T-helper 17 cell (primary cell): ENCODE measurements at regions not wholly inside any gene's neighbourhood (a gene's known extent, or its start where the extent isn't known, plus 50 kb on each side); places are given as distances from the start of the nearest gene placed in this dataset.

ENCODE experiments used
- ATAC-seq: fragments of 150-1000 bp; cut with Tn5 transposase; 2 replicates; pipeline ENCODE4 v1.10.0; 2021; ENCODE audit warnings: mild to moderate bottlenecking, moderate library complexity
- DNase-seq, 3 donors: peaks; one replicate each; pipeline versions ENCODE4 v3.0.0 to v3.0.0-alpha.2; 2020 to 2021
- H3K9me3 ChIP-seq: one replicate; pipeline ENCODE4 v1.7.0; 2013; ENCODE audit warnings: low read length, mild to moderate bottlenecking; ENCODE audit not compliant: control insufficient read depth, poor library complexity, severe bottlenecking
- H3K27ac Mint-ChIP-seq: one replicate; pipeline ENCODE4 v1.8.0; 2022; ENCODE audit warnings: mild to moderate bottlenecking, moderate library complexity, mixed read lengths
- H3K27me3 Mint-ChIP-seq: one replicate; pipeline ENCODE4 v1.8.0; 2022; ENCODE audit warnings: mixed read lengths
- H3K36me3 Mint-ChIP-seq: one replicate; pipeline ENCODE4 v1.8.0; 2022; ENCODE audit warnings: low read depth, mixed read lengths
- H3K4me1 Mint-ChIP-seq: one replicate; pipeline ENCODE4 v1.8.0; 2022; ENCODE audit warnings: mild to moderate bottlenecking, mixed read lengths
- H3K4me3 Mint-ChIP-seq: one replicate; pipeline ENCODE4 v1.8.0; 2022; ENCODE audit warnings: mild to moderate bottlenecking, moderate library complexity, mixed read lengths

DNA sequence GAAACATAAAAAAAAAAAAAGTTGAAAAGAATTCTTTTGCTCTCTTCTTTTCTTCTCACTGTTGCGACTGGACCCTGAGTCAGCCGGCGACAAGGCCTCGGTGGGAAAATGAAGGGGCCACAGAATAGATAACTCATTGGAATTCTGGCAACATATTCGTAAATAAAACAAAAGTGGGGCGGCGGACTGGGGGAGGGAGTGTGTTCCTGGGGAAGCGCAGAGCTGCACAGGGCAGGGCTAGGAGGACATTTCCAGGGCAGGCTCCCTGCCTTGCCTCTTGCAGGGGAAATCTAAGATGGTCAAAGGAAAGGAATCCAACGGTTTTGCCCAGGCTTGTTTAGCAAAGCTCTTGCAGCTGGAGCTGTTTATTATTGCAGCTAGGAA lies 1042.8 kb upstream of the NR2F2 start:
- no peaks in the 10 kb centered on the region for H3K9me3 ChIP-seq
- ATAC-seq: no peak
- Mint-ChIP-seq H3K36me3 (no peaks in the 10 kb centered on the region), H3K27ac (no peak overlapping the region), H3K4me3 (no peak overlapping the region), H3K27me3 (peaks cover 38% of the 10 kb centered on the region), H3K4me1 (peaks cover 4% of the 10 kb centered on the region)
- no peak for DNase-seq

DNA sequence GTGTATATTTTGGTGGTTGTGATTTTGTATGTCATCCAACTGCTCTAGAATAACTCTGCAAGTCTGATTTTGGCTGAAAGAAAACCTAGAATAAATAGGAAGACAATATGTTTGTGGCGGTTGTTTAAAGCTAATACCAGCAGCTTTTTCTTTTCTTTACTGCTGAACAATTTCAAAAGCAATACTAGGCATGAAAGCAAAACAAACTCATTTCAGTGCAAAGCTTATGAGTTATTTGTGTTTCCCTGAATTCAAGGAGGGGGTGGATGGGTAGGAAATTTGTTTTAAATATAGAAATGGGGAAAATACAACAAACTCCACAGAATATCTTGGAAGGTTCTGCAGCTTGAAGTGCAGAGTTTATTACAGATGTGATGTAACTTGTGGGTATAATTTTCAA lies 1041.9 kb upstream of the NR2F2 start:
- H3K9me3 ChIP-seq: no peaks in the 10 kb centered on the region
- H3K27me3 Mint-ChIP-seq: peaks cover 45% of the 10 kb centered on the region
- no peak overlapping the region for H3K4me3 Mint-ChIP-seq
- H3K27ac Mint-ChIP-seq: no peak overlapping the region
- DNase-seq (no peak), ATAC-seq (no peak)
- H3K36me3 Mint-ChIP-seq: no peaks in the 10 kb centered on the region
- H3K4me1 Mint-ChIP-seq: peaks cover 5% of the 10 kb centered on the region

- H3K4me3 Mint-ChIP-seq: no peak overlapping the region
- H3K27ac Mint-ChIP-seq: no peak overlapping the region
- no peaks in the 10 kb centered on the region for H3K36me3 Mint-ChIP-seq
- no peaks in the 10 kb centered on the region for H3K9me3 ChIP-seq
- peaks cover 3% of the 10 kb centered on the region for H3K4me1 Mint-ChIP-seq
- H3K27me3 Mint-ChIP-seq: peaks cover 52% of the 10 kb centered on the region
- DNase-seq (no peak), ATAC-seq (no peak)
Observed at GRCh38 chr15:95290176-95290974, 1040.1 kb upstream of the NR2F2 start.

GRCh38 chr15:95291898-95292472 lies 1038.5 kb upstream of the NR2F2 start:
- peaks cover 3% of the 10 kb centered on the region for H3K4me1 Mint-ChIP-seq
- H3K9me3 ChIP-seq: no peaks in the 10 kb centered on the region
- no peak for DNase-seq
- peaks cover 53% of the 10 kb centered on the region for H3K27me3 Mint-ChIP-seq
- H3K27ac Mint-ChIP-seq: no peak overlapping the region
- ATAC-seq: no peak
- H3K36me3 Mint-ChIP-seq: no peaks in the 10 kb centered on the region
- H3K4me3 Mint-ChIP-seq: no peak overlapping the region

GRCh38 chr15:95292785-95293450 lies 1037.6 kb upstream of the NR2F2 start:
- ATAC-seq (no peak), DNase-seq (no peak)
- H3K27me3 Mint-ChIP-seq: peaks cover 44% of the 10 kb centered on the region
- H3K36me3 Mint-ChIP-seq: no peaks in the 10 kb centered on the region
- no peak overlapping the region for H3K4me3 Mint-ChIP-seq
- H3K9me3 ChIP-seq: no peaks in the 10 kb centered on the region
- no peak overlapping the region for H3K27ac Mint-ChIP-seq
- peaks cover 3% of the 10 kb centered on the region for H3K4me1 Mint-ChIP-seq

- Mint-ChIP-seq H3K36me3 (no peaks in the 10 kb centered on the region), H3K4me1 (peaks cover 3% of the 10 kb centered on the region), H3K27ac (no peak overlapping the region), H3K4me3 (no peak overlapping the region), H3K27me3 (peaks cover 37% of the 10 kb centered on the region)
- no peaks in the 10 kb centered on the region for H3K9me3 ChIP-seq
- ATAC-seq: no peak
- DNase-seq: no peak
Observed at GRCh38 chr15:95293456-95294031, 1037.0 kb upstream of the NR2F2 start.

DNA sequence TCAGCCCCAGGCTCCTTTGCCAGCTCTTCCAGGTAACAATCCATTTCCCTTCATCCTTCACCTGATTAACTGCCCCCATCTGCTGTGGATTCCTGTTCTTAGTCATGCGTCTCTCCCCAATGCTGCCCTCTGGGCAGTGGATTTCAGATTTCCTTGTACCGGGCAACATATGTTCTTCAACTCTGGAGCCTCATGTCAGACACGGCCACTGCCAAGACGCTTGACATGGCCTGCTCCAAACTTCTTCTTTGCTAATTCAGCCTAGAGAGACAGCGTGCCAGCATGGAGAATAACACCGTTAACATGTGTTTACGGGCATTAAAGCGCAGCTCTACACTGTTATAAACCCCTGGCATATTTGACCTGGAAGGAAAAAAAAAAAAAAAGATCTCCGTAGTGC lies 1035.1 kb upstream of the NR2F2 start:
- H3K4me3 Mint-ChIP-seq: no peak overlapping the region
- H3K36me3 Mint-ChIP-seq: no peaks in the 10 kb centered on the region
- ATAC-seq: no peak
- H3K27ac Mint-ChIP-seq: no peak overlapping the region
- DNase-seq: no peak
- H3K27me3 Mint-ChIP-seq: peaks cover 26% of the 10 kb centered on the region
- no peaks in the 10 kb centered on the region for H3K9me3 ChIP-seq
- H3K4me1 Mint-ChIP-seq: peaks cover 5% of the 10 kb centered on the region

DNA sequence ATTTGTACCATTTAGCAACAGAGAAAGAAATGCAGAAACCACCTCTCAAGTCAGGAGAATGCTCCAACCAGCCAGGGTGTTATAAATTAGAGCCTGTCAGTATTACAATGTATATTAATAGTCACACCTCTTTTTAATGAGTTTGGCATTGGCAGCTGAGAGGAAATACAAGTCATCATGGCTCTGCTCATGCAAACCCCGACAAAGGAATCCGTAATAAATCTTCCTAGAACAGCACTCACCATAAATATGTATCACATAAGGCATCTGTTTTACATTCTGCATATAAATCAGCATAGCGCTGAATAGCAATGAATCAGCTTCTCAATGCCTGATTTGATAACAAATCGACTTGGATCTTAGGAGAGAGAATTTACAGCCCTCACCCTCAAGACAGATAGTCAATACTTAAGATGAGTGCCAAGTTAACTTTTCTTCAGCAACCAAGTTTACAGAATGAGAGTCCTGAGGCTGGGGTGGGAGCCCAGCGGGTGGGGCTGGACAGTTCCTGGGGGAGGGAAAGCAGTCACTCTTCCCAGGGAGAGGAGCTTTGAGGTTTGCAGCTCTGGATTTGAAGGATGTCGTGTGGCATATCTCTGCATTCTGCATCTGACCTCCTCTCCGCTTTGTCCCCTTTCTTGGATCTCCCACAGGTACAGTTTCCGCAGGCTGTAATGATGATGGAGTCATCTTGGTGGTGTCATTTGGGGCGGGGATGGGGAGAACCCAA lies 1034.4 kb upstream of the NR2F2 start:
- DNase-seq (no peak), ATAC-seq (no peak)
- Mint-ChIP-seq H3K27ac (no peak overlapping the region), H3K27me3 (peaks cover 26% of the 10 kb centered on the region), H3K4me3 (no peak overlapping the region), H3K4me1 (peaks cover 5% of the 10 kb centered on the region), H3K36me3 (no peaks in the 10 kb centered on the region)
- no peaks in the 10 kb centered on the region for H3K9me3 ChIP-seq

DNA sequence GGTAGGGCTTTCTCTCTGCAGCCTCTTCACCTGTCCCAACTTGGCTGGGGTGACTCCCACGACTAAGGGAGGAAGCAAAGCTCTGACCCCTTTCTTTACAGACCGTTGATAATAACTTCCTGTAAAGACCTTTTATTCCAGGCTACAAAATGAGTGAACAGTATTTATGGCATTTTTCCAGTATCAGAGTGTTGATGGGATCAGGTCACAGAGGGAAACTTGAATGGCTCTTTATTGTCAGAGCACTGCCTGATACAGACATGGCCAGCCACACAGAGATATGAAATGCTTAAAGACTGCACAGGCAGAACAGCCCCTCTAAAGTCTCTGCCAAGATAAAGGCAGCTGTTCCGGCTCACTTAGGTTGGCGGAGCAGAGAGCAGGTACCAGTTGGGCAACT lies 1033.9 kb upstream of the NR2F2 start:
- Mint-ChIP-seq H3K4me1 (peaks cover 5% of the 10 kb centered on the region), H3K27me3 (peaks cover 26% of the 10 kb centered on the region), H3K4me3 (no peak overlapping the region), H3K36me3 (no peaks in the 10 kb centered on the region), H3K27ac (no peak overlapping the region)
- no peak for DNase-seq
- H3K9me3 ChIP-seq: no peaks in the 10 kb centered on the region
- no peak for ATAC-seq

DNA sequence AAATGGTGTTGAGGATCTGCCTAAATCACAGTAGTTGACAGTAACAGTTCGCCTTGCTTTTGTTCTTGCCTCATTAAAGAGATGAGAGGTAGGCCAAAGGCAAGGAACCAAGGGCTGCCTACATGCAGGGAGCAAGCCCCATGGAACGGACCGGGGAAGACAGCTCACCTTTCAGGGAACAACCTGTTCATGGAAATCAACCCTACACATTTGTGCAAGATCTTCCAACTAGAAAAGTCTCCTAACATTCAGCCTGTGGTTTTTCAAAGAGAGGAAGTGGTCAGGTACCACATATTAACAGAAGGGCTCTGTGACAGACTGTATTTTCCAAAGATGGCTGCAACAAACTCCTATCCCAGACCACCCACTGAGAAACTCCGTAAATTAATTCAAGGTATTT lies 1031.8 kb upstream of the NR2F2 start:
- DNase-seq (no peak), ATAC-seq (no peak)
- no peaks in the 10 kb centered on the region for H3K9me3 ChIP-seq
- H3K4me3 Mint-ChIP-seq: no peak overlapping the region
- H3K36me3 Mint-ChIP-seq: no peaks in the 10 kb centered on the region
- H3K27ac Mint-ChIP-seq: no peak overlapping the region
- H3K4me1 Mint-ChIP-seq: peaks cover 3% of the 10 kb centered on the region
- peaks cover 11% of the 10 kb centered on the region for H3K27me3 Mint-ChIP-seq

GRCh38 chr15:95300958-95301357 lies 1029.5 kb upstream of the NR2F2 start:
- Mint-ChIP-seq H3K4me3 (no peak overlapping the region), H3K27me3 (peaks cover 6% of the 10 kb centered on the region), H3K36me3 (no peaks in the 10 kb centered on the region), H3K27ac (no peak overlapping the region), H3K4me1 (peaks cover 3% of the 10 kb centered on the region)
- DNase-seq: no peak
- H3K9me3 ChIP-seq: no peaks in the 10 kb centered on the region
- ATAC-seq: no peak

GRCh38 chr15:95302206-95302605 lies 1028.3 kb upstream of the NR2F2 start:
- H3K27ac Mint-ChIP-seq: no peak overlapping the region
- DNase-seq (no peak), ATAC-seq (no peak)
- H3K36me3 Mint-ChIP-seq: no peaks in the 10 kb centered on the region
- peaks cover 3% of the 10 kb centered on the region for H3K4me1 Mint-ChIP-seq
- peaks cover 6% of the 10 kb centered on the region for H3K27me3 Mint-ChIP-seq
- H3K9me3 ChIP-seq: no peaks in the 10 kb centered on the region
- no peak overlapping the region for H3K4me3 Mint-ChIP-seq

DNA sequence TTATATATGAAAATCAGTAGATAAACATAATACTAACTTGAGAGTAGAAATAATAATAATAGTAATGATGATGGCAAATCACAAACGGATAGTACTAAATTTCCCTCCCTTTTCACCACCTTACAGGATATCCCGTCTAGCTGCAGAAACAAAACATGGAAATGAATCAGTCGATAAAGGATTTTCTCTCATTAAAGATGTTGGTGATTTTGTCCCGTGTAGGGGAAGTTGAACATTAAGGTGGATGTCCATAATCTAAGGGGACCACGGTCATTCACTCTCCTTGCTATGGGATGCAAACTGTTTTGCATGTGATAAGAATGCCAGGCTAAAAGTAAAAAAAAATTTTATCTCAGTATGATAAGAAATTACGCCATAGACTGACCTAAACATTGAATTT lies 1027.7 kb upstream of the NR2F2 start:
- Mint-ChIP-seq H3K36me3 (no peaks in the 10 kb centered on the region), H3K4me3 (no peak overlapping the region), H3K27me3 (peaks cover 6% of the 10 kb centered on the region)

More for the DNA sequence above, 1027.7 kb upstream of the NR2F2 start:
- no peak overlapping the region for H3K27ac Mint-ChIP-seq
- H3K4me1 Mint-ChIP-seq: peaks cover 3% of the 10 kb centered on the region
- no peaks in the 10 kb centered on the region for H3K9me3 ChIP-seq
- no peak for DNase-seq
- no peak for ATAC-seq
